SK-N-SH (cell line): ENCODE measurements at regions not wholly inside any gene's neighbourhood (a gene's known extent, or its start where the extent isn't known, plus 50 kb on each side); places are given as distances from the start of the nearest gene placed in this dataset.

Source experiments
- CTCF ChIA-PET: fragments of 300-600, 350-600 bp; formaldehyde crosslinking; extraction: SDS; loops from one replicate; lab custom pipeline; 2021; lab: Yijun Ruan, JAX
- POLR2A ChIA-PET: fragments of 350-600 bp; sonication (Branson Sonifier 250); formaldehyde crosslinking; extraction: SDS; loops from one replicate; lab custom pipeline; 2020; ENCODE audit warnings: antibody characterized with exemption, inconsistent platforms; lab: Yijun Ruan, JAX
- DNase-seq: peaks from one replicate; pipeline ENCODE4 v3.0.0; 2012
- H2AFZ ChIP-seq: fragments of 200-600 bp; sonication (generic); 2 replicates; pipeline ENCODE4 v1.8.1; 2016; ENCODE audit warnings: antibody characterized with exemption, mild to moderate bottlenecking, low read depth
- H3F3A ChIP-seq: fragments of 200-600 bp; sonication (generic); replicated peaks from 2 replicates; pipeline ENCODE3; 2016; ENCODE audit warnings: antibody characterized with exemption, mild to moderate bottlenecking; ENCODE audit not compliant: insufficient read depth
- H3K27ac ChIP-seq, 2 experiments: fragments of 200-500 bp in 1 of 2; fragments of 200-600 bp in 1 of 2; sonication (Bioruptor generic) in 1 of 2; sonication (generic), shearing (Covaris generic) in 1 of 2; 2 replicates each; pipeline versions ENCODE4 v1.5.1 to v1.6.1; 2014 to 2016; ENCODE audit warnings: low read depth in 2 of 2, inconsistent platforms in 1 of 2, low read length in 1 of 2, mild to moderate bottlenecking in 1 of 2, mixed read lengths in 1 of 2
- H3K27me3 ChIP-seq: fragments of 200-600 bp; sonication (generic), shearing (Covaris generic); 2 replicates; pipeline ENCODE4 v1.6.1; 2016; ENCODE audit warnings: mixed run types; ENCODE audit not compliant: insufficient read depth
- H3K36me3 ChIP-seq, 2 experiments: fragments of 200-500 bp in 1 of 2; fragments of 200-600 bp in 1 of 2; sonication (Bioruptor generic) in 1 of 2; sonication (generic) in 1 of 2; replicated peaks in 1 of 2; 2 replicates each; pipeline versions ENCODE3 to v1.5.1; 2014 to 2016; ENCODE audit warnings: low read length in 1 of 2, mild to moderate bottlenecking in 1 of 2; ENCODE audit not compliant: insufficient read depth in 2 of 2, control insufficient read depth in 1 of 2
- H3K4me1 ChIP-seq, 2 experiments: fragments of 200-500 bp in 1 of 2; fragments of 200-600 bp in 1 of 2; sonication (Bioruptor generic) in 1 of 2; sonication (generic), shearing (Covaris generic) in 1 of 2; 2 replicates each; pipeline versions ENCODE4 v1.5.1 to v1.6.1; 2014 to 2016; ENCODE audit warnings: low read depth in 1 of 2, low read length in 1 of 2, mixed run types in 1 of 2; ENCODE audit not compliant: insufficient read depth in 2 of 2, control insufficient read depth in 1 of 2
- H3K4me2 ChIP-seq: fragments of 200-600 bp; sonication (generic), shearing (Covaris generic); 2 replicates; pipeline ENCODE4 v1.6.1; 2017; ENCODE audit warnings: mixed run types
- H3K4me3 ChIP-seq, 2 experiments: fragments of 200-500 bp in 1 of 2; fragments of 200-600 bp in 1 of 2; sonication (Bioruptor generic) in 1 of 2; sonication (generic), shearing (Covaris generic) in 1 of 2; 2 replicates each; pipeline versions ENCODE4 v1.5.1 to v1.8.1; 2014 to 2016; ENCODE audit warnings: low read depth in 2 of 2, inconsistent platforms in 1 of 2, low read length in 1 of 2, mild to moderate bottlenecking in 1 of 2, mixed read lengths in 1 of 2, moderate library complexity in 1 of 2
- H3K79me2 ChIP-seq: fragments of 200-600 bp; sonication (generic); 2 replicates; pipeline ENCODE4 v1.8.1; 2017; ENCODE audit warnings: mild to moderate bottlenecking; ENCODE audit not compliant: insufficient read depth
- H3K9ac ChIP-seq: fragments of 200-600 bp; sonication (generic); 2 replicates; pipeline ENCODE4 v1.6.1; 2017; ENCODE audit warnings: mixed run types
- H3K9me2 ChIP-seq: fragments of 200-600 bp; sonication (generic); 2 replicates; pipeline ENCODE4 v1.6.1; 2017; ENCODE audit warnings: mixed run types
- H3K9me3 ChIP-seq: fragments of 200-600 bp; sonication (generic); 2 replicates; pipeline ENCODE4 v1.6.1; 2017; ENCODE audit warnings: mixed run types, mild to moderate bottlenecking, moderate library complexity
- H4K20me1 ChIP-seq: fragments of 200-600 bp; sonication (generic); 2 replicates; pipeline ENCODE4 v1.6.1; 2017; ENCODE audit warnings: mild to moderate bottlenecking, mixed run types; ENCODE audit not compliant: insufficient read depth
- CHD2 ChIP-seq: fragments of 150-350 bp; IDR thresholded peaks from 2 replicates; pipeline ENCODE4 v1.6.1; 2018; ENCODE audit warnings: low read length; ENCODE audit not compliant: partially characterized antibody
- EP300 ChIP-seq, 2 experiments: IDR thresholded peaks; 2 replicates each; pipeline versions ENCODE4 v1.4.0 to v1.6.1; 2012; ENCODE audit warnings: borderline replicate concordance in 1 of 2, low read depth in 1 of 2, low read length in 1 of 2
- FOSL2 ChIP-seq: IDR thresholded peaks from 2 replicates; pipeline ENCODE4 v1.4.0; 2012; ENCODE audit warnings: low read depth, mild to moderate bottlenecking, moderate library complexity, borderline replicate concordance
- FOXJ3 ChIP-seq: sonication (generic); formaldehyde crosslinking; IDR thresholded peaks from 2 replicates; pipeline ENCODE4 v1.5.1; 2020; ENCODE audit warnings: mild to moderate bottlenecking, missing genetic modification reagents
- GATA2 ChIP-seq: sonication (generic); formaldehyde crosslinking; IDR thresholded peaks from 2 replicates; pipeline ENCODE4 v1.5.0; 2020; ENCODE audit warnings: mild to moderate bottlenecking, missing genetic modification reagents
- JUND ChIP-seq: IDR thresholded peaks from 2 replicates; pipeline ENCODE4 v1.4.0; 2012
- MEF2A ChIP-seq: IDR thresholded peaks from 2 replicates; pipeline ENCODE4 v1.4.0; 2012; ENCODE audit warnings: low read depth, borderline replicate concordance
- MXI1 ChIP-seq: IDR thresholded peaks from 2 replicates; pipeline ENCODE4 v1.6.1; 2012; ENCODE audit warnings: mild to moderate bottlenecking, low read depth, low read length, improper control_type of control experiment
- NFIC ChIP-seq: IDR thresholded peaks from 2 replicates; pipeline ENCODE4 v1.4.0; 2012; ENCODE audit warnings: borderline replicate concordance
- RCOR1 ChIP-seq: fragments of 150-350 bp; IDR thresholded peaks from 2 replicates; pipeline ENCODE4 v1.6.1; 2017; ENCODE audit warnings: antibody characterized with exemption, low read length
- RXRA ChIP-seq: IDR thresholded peaks from 2 replicates; pipeline ENCODE4 v1.4.0; 2012; ENCODE audit warnings: low read depth, mild to moderate bottlenecking, borderline replicate concordance
- TEAD4 ChIP-seq: IDR thresholded peaks from 2 replicates; pipeline ENCODE4 v1.4.0; 2012; ENCODE audit warnings: mild to moderate bottlenecking, borderline replicate concordance; ENCODE audit not compliant: insufficient read depth
- YY1 ChIP-seq: IDR thresholded peaks from 2 replicates; pipeline ENCODE4 v1.4.0; 2012; ENCODE audit warnings: low read depth, mild to moderate bottlenecking
- WGBS: methylation state at CpG from one replicate; pipeline ENCODE4 v1.1.6; 2017; ENCODE audit warnings: low lambda C conversion rate; 5-methylcytosine and 5-hydroxymethylcytosine counted together
- TF ChIP-seq, protein P1 (sequence below): IDR thresholded peaks from 2 replicates; pipeline ENCODE4 v1.6.1; 2012; ENCODE audit warnings: mild to moderate bottlenecking, low read depth, low read length, moderate library complexity
- TF ChIP-seq, protein P2 (sequence below): fragments of 150-350 bp; IDR thresholded peaks from 2 replicates; pipeline ENCODE4 v1.6.1; 2016; ENCODE audit warnings: mild to moderate bottlenecking, low read depth, low read length
- TF ChIP-seq, protein P3 (sequence below): fragments of 150-350 bp; IDR thresholded peaks from 2 replicates; pipeline ENCODE4 v1.6.1; 2017; ENCODE audit warnings: antibody characterized with exemption, low read length, low read depth, borderline replicate concordance
- TF ChIP-seq, protein P4 (sequence below): IDR thresholded peaks from 2 replicates; pipeline ENCODE4 v1.4.0; 2012; ENCODE audit warnings: low read depth, borderline replicate concordance

DNA sequence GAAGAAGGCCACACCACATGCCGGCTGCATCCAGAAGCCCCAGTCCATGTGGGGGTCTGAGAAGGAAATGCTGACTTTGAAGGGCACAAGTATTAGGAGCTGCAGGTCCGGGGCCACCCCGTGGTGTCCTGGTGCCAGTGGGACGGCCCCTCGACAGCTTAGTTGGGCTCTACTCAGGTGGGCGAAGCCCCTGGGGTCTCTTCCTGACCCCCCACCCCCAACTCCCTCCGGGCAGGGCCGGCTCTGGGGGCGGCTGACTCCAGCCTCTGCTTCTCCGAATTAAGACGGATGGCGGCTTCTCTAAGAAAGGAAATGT lies 62.1 kb upstream of the TTC34 start:
- POLR2A ChIA-PET: no interaction called here
- no peaks in the 10 kb centered on the region for H3F3A ChIP-seq
- TF ChIP-seq RXRA (no peak), FOSL2 (no peak), FOXJ3 (no peak), MEF2A (no peak), GATA2 (CRISPR knock-in tag) (no peak)
- no peak for DNase-seq
- no peaks in the 10 kb centered on the region for H4K20me1 ChIP-seq
- no peaks in the 10 kb centered on the region for H3K79me2 ChIP-seq
- H3K36me3 ChIP-seq: no peaks in the 10 kb centered on the region
- no peaks in the 10 kb centered on the region for H3K9me2 ChIP-seq
- no peak overlapping the region for H2AFZ ChIP-seq
- no peak overlapping the region for H3K27ac ChIP-seq
- no peak overlapping the region for H3K4me3 ChIP-seq
- H3K4me2 ChIP-seq: no peak overlapping the region
- H3K9ac ChIP-seq: no peak overlapping the region
- CTCF ChIA-PET: no interaction called here
- no peaks in the 10 kb centered on the region for H3K27me3 ChIP-seq
- H3K9me3 ChIP-seq: no peaks in the 10 kb centered on the region
- WGBS: 0% methylated on average over 3 of the region's 12 CpGs
- no peaks in the 10 kb centered on the region for H3K4me1 ChIP-seq

DNA sequence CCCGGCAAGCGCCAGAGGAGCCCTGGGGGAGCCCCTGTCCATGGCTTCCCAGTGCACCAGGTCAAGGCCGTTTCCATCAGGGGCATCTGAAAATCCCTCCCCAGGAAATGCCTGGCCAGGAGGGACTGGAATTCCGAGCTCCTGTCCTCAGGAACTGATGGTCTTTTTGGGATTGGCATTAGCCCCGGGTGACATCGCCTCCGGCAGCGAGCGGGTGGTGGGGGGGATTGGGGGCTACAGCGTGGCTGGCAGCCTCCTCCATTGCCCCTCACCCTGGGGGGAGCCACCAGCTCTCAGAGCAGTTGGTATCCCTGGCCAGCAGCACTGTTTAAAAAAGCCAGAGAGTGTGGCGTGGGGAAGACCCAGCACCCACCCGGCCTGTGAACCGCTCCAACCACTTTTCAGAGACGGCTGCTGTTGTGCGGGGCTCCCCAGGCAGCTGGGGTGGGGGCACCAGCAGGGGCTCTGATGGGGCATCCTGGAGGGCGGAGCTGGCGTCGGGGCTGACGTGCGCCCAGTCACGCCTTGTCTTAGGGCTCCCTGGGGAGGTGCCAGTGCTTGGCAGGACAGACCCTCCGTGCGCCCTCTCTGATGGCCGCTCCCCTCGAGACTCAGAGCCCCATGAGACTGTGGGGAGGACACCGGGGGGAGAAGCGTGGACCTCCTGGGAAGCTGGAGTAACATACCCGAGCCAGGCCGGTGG lies 62.9 kb upstream of the TTC34 start:
- Histone ChIP-seq H3K4me2 (no peak overlapping the region), H3K9me3 (no peaks in the 10 kb centered on the region), H3K4me1 (no peaks in the 10 kb centered on the region), H4K20me1 (no peaks in the 10 kb centered on the region), H3K79me2 (no peaks in the 10 kb centered on the region), H3K4me3 (no peak overlapping the region), H3K9ac (no peak overlapping the region), H2AFZ (no peak overlapping the region), H3K36me3 (no peaks in the 10 kb centered on the region), H3F3A (no peaks in the 10 kb centered on the region), H3K27ac (no peak overlapping the region), H3K27me3 (no peaks in the 10 kb centered on the region), H3K9me2 (no peaks in the 10 kb centered on the region)
- WGBS: no CpG with 5 or more reads among the region's 29 CpGs
- POLR2A ChIA-PET: no interaction called here
- no peak for TF ChIP-seq CHD2
- TF ChIP-seq YY1: no peak
- TF ChIP-seq, protein P1, sequence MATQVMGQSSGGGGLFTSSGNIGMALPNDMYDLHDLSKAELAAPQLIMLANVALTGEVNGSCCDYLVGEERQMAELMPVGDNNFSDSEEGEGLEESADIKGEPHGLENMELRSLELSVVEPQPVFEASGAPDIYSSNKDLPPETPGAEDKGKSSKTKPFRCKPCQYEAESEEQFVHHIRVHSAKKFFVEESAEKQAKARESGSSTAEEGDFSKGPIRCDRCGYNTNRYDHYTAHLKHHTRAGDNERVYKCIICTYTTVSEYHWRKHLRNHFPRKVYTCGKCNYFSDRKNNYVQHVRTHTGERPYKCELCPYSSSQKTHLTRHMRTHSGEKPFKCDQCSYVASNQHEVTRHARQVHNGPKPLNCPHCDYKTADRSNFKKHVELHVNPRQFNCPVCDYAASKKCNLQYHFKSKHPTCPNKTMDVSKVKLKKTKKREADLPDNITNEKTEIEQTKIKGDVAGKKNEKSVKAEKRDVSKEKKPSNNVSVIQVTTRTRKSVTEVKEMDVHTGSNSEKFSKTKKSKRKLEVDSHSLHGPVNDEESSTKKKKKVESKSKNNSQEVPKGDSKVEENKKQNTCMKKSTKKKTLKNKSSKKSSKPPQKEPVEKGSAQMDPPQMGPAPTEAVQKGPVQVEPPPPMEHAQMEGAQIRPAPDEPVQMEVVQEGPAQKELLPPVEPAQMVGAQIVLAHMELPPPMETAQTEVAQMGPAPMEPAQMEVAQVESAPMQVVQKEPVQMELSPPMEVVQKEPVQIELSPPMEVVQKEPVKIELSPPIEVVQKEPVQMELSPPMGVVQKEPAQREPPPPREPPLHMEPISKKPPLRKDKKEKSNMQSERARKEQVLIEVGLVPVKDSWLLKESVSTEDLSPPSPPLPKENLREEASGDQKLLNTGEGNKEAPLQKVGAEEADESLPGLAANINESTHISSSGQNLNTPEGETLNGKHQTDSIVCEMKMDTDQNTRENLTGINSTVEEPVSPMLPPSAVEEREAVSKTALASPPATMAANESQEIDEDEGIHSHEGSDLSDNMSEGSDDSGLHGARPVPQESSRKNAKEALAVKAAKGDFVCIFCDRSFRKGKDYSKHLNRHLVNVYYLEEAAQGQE: no peak
- TF ChIP-seq, protein P2, sequence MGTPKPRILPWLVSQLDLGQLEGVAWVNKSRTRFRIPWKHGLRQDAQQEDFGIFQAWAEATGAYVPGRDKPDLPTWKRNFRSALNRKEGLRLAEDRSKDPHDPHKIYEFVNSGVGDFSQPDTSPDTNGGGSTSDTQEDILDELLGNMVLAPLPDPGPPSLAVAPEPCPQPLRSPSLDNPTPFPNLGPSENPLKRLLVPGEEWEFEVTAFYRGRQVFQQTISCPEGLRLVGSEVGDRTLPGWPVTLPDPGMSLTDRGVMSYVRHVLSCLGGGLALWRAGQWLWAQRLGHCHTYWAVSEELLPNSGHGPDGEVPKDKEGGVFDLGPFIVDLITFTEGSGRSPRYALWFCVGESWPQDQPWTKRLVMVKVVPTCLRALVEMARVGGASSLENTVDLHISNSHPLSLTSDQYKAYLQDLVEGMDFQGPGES: no peak
- no peak for TF ChIP-seq TEAD4
- no peak for TF ChIP-seq EP300 (IDR thresholded peaks at IDR 0.05; ENCODE audit: borderline replicate concordance in 1 of 2, low read depth in 1 of 2, low read length in 1 of 2)
- TF ChIP-seq JUND: no peak
- no peak for TF ChIP-seq RCOR1
- no peak for TF ChIP-seq MEF2A
- no peak for TF ChIP-seq FOXJ3
- no peak for TF ChIP-seq FOSL2
- TF ChIP-seq NFIC: no peak
- no peak for TF ChIP-seq MXI1
- TF ChIP-seq, protein P3, sequence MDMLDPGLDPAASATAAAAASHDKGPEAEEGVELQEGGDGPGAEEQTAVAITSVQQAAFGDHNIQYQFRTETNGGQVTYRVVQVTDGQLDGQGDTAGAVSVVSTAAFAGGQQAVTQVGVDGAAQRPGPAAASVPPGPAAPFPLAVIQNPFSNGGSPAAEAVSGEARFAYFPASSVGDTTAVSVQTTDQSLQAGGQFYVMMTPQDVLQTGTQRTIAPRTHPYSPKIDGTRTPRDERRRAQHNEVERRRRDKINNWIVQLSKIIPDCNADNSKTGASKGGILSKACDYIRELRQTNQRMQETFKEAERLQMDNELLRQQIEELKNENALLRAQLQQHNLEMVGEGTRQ: no peak
- TF ChIP-seq, protein P4, sequence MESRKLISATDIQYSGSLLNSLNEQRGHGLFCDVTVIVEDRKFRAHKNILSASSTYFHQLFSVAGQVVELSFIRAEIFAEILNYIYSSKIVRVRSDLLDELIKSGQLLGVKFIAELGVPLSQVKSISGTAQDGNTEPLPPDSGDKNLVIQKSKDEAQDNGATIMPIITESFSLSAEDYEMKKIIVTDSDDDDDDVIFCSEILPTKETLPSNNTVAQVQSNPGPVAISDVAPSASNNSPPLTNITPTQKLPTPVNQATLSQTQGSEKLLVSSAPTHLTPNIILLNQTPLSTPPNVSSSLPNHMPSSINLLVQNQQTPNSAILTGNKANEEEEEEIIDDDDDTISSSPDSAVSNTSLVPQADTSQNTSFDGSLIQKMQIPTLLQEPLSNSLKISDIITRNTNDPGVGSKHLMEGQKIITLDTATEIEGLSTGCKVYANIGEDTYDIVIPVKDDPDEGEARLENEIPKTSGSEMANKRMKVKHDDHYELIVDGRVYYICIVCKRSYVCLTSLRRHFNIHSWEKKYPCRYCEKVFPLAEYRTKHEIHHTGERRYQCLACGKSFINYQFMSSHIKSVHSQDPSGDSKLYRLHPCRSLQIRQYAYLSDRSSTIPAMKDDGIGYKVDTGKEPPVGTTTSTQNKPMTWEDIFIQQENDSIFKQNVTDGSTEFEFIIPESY: no peak
- no peak for DNase-seq
- CTCF ChIA-PET: interaction anchor here (1.2 kb wide), 1 partner anchor 43 kb away, joined by 4 read pairs; no protein-coding TSS in a partner anchor
